ENCODE measurements at regions not wholly inside any gene's neighbourhood (a gene's known extent, or its start where the extent isn't known, plus 50 kb on each side); places are given as distances from the start of the nearest gene placed in this dataset.
"Not testable (repeated sequence)": the region's sequence is repeated elsewhere in the genome, so short reads cannot be mapped to it uniquely, and the experiment has no call there.

- DNase-seq (no peak), ATAC-seq (no peak)
- intact Hi-C loops (cut with micrococcal nuclease): no loop called here
Observed at GRCh38 chr4:189809839-189810238, 130.8 kb upstream of the FRG1 start.

- intact Hi-C loops (cut with micrococcal nuclease); DNase-seq: not testable (repeated sequence)
Observed at GRCh38 chr4:189810318-189811181, 130.1 kb upstream of the FRG1 start.

GRCh38 chr4:189815404-189816192 is 125.1 kb upstream of the FRG1 start:
- no peak for DNase-seq
- no peak for ATAC-seq
- intact Hi-C loops (cut with micrococcal nuclease): no loop called here

More at GRCh38 chr4:189810318-189811181, 130.1 kb upstream of the FRG1 start:
- ATAC-seq: not testable (repeated sequence)

GRCh38 chr4:189822326-189822725 is 118.3 kb upstream of the FRG1 start:
- intact Hi-C loops (cut with micrococcal nuclease): no loop called here
- ATAC-seq: no peak
- no peak for DNase-seq

GRCh38 chr4:189823591-189823990 is 117.1 kb upstream of the FRG1 start:
- ATAC-seq (peak; percentile 64), DNase-seq (no peak)
- intact Hi-C loops (cut with micrococcal nuclease): no loop called here

- intact Hi-C loops (cut with micrococcal nuclease): no loop called here
- ATAC-seq (no peak), DNase-seq (no peak)
Observed at GRCh38 chr4:189825466-189825865, 115.2 kb upstream of the FRG1 start.

GRCh38 chr4:189826657-189827056 is 114.0 kb upstream of the FRG1 start:
- DNase-seq (no peak), ATAC-seq (no peak)
- intact Hi-C loops (cut with micrococcal nuclease): no loop called here

- intact Hi-C loops (cut with micrococcal nuclease): no loop called here
Observed at GRCh38 chr4:189828081-189828697, 112.5 kb upstream of the FRG1 start.

GRCh38 chr4:189832528-189832927 is 108.1 kb upstream of the FRG1 start:
- intact Hi-C loops (cut with micrococcal nuclease): no loop called here
- ATAC-seq: no peak

More at GRCh38 chr4:189828081-189828697, 112.5 kb upstream of the FRG1 start:
- ATAC-seq (no peak), DNase-seq (no peak)

GRCh38 chr4:189834616-189835015 is 106.1 kb upstream of the FRG1 start:
- no peak for DNase-seq
- intact Hi-C loops (cut with micrococcal nuclease): no loop called here

More at GRCh38 chr4:189832528-189832927, 108.1 kb upstream of the FRG1 start:
- DNase-seq: no peak

GRCh38 chr4:189835505-189835904 is 105.2 kb upstream of the FRG1 start:
- ATAC-seq (no peak), DNase-seq (no peak)
- intact Hi-C loops (cut with micrococcal nuclease): no loop called here

More at GRCh38 chr4:189834616-189835015, 106.1 kb upstream of the FRG1 start:
- peak; percentile 44 for ATAC-seq

- ATAC-seq (no peak), DNase-seq (no peak)
- intact Hi-C loops (cut with micrococcal nuclease): no loop called here
Observed at GRCh38 chr4:189837471-189837870, 103.2 kb upstream of the FRG1 start.

GRCh38 chr4:189838821-189839497 is 101.7 kb upstream of the FRG1 start:
- intact Hi-C loops (cut with micrococcal nuclease): no loop called here
- peak; percentile 93 for ATAC-seq

GRCh38 chr4:189840356-189840755 is 100.3 kb upstream of the FRG1 start:
- DNase-seq (no peak), ATAC-seq (peak; percentile 35)
- intact Hi-C loops (cut with micrococcal nuclease): no loop called here

More at GRCh38 chr4:189838821-189839497, 101.7 kb upstream of the FRG1 start:
- DNase-seq: no peak

- intact Hi-C loops (cut with micrococcal nuclease): no loop called here
- DNase-seq (no peak), ATAC-seq (no peak)
Observed at GRCh38 chr4:189843413-189844009, 97.2 kb upstream of the FRG1 start.

- intact Hi-C loops (cut with micrococcal nuclease): no loop called here
- DNase-seq (no peak), ATAC-seq (no peak)
Observed at GRCh38 chr4:189845145-189845846, 95.4 kb upstream of the FRG1 start.

- ATAC-seq; intact Hi-C loops (cut with micrococcal nuclease); DNase-seq: not testable (repeated sequence)
Observed at GRCh38 chr4:189846094-189846493, 94.6 kb upstream of the FRG1 start.

- ATAC-seq; intact Hi-C loops (cut with micrococcal nuclease): not testable (repeated sequence)
- peak; percentile 28 for DNase-seq
Observed at GRCh38 chr4:189846608-189847007, 94.1 kb upstream of the FRG1 start.
